ENCODE measurements at regions not wholly inside any gene's neighbourhood (a gene's known extent, or its start where the extent isn't known, plus 50 kb on each side); places are given as distances from the start of the nearest gene placed in this dataset.

DNA sequence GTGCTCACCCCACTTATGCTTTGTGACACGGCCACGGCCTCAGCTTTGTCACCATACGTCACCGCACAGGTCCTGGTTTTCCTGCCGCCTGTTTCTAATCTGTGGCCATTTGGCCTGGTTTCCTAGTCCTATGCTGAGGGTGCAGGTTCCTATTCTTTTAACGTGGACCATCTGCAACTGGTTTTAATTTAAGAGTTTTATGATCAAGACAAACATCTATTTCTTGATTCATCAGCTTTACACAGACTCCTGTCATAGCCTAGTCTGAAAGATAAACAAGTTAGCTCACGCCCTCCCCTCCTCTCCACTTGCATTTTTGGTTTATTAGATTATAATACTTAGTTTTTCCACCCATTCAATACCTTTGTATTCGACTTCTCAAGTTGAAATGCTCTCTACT, 97.5 kb upstream of the RPS6KA2 start:
- TF ChIP-seq, protein P1, sequence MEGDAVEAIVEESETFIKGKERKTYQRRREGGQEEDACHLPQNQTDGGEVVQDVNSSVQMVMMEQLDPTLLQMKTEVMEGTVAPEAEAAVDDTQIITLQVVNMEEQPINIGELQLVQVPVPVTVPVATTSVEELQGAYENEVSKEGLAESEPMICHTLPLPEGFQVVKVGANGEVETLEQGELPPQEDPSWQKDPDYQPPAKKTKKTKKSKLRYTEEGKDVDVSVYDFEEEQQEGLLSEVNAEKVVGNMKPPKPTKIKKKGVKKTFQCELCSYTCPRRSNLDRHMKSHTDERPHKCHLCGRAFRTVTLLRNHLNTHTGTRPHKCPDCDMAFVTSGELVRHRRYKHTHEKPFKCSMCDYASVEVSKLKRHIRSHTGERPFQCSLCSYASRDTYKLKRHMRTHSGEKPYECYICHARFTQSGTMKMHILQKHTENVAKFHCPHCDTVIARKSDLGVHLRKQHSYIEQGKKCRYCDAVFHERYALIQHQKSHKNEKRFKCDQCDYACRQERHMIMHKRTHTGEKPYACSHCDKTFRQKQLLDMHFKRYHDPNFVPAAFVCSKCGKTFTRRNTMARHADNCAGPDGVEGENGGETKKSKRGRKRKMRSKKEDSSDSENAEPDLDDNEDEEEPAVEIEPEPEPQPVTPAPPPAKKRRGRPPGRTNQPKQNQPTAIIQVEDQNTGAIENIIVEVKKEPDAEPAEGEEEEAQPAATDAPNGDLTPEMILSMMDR (IDR thresholded peaks at IDR 0.05) = no peak
- no peak for TF ChIP-seq EP300 (IDR thresholded peaks at IDR 0.05)
- no peak for TF ChIP-seq POLR2AphosphoS5 (IDR thresholded peaks at IDR 0.05)
- no peak for TF ChIP-seq POLR2A (IDR thresholded peaks at IDR 0.05)

Measured in upper lobe of left lung (tissue), 4 donors.